ENCODE measurements at regions not wholly inside any gene's neighbourhood (a gene's known extent, or its start where the extent isn't known, plus 50 kb on each side); places are given as distances from the start of the nearest gene placed in this dataset.

DNA sequence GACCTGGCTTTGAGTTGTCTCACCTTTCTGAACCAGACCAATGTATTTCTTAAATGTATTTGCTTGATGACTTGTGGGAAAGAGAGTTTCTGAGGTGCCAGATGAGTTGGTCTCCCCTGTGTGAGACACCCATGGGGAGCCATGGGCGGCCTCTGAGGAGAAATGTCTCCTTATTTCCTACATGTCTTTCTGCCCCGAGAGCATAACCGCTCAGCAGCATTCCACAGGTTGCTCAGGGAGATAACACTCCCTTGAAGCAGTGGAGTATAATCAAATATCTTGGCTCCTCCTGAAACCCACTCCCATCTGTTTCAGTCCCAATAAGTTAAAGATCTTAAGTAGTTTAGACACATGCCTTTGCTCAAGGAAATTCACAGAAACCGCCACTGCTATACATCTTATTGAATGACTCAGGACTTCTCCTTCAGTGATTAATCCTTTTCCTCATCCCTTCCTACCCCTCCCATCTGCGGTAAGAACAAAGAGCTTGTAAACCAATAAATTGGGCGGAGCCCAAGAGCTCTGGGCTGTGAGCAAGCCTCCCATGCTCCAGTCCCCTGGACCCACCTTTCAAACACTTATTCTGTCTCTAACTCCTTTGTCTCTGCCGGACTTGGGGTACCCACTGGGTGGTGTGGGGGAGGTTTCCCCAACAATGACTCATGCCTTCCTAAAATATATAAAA is 285.5 kb upstream of the LRRTM4 start:
- DNase-seq (ENCODE audit: low read depth) = no peak
- in situ Hi-C loops (cut with HindIII; ENCODE audit: low sequenced_read_pairs) = no loop called here
- TF ChIP-seq CTCF (IDR thresholded peaks at IDR 0.05; ENCODE audit: low read depth, low read length, missing control alignments) = no peak
- H3K4me3 ChIP-seq (ENCODE audit: low read depth, low read length) = no peak overlapping the region

DNA sequence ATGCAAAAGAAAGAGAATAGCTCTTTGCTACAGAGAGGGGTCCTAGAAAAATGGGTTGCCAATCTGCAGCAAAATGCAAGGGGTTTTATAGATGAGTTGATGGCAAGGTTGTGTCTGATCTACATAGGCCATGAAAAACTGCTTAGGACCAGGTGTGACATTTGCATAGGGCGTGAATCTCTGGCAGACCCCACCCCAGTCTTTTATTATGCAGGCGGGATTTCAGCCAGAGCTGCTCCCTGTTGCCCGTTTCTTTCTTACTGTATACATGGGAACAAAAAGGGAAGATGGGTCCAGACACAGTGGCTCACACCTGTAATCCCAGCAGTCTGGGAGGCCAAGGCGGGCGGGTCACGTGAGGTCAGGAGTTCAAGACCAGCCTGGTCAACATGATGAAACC is 286.4 kb upstream of the LRRTM4 start:
- TF ChIP-seq CTCF (IDR thresholded peaks at IDR 0.05; ENCODE audit: low read depth, low read length, missing control alignments) = no peak
- in situ Hi-C loops (cut with HindIII; ENCODE audit: low sequenced_read_pairs) = no loop called here
- no peak overlapping the region for H3K4me3 ChIP-seq (ENCODE audit: low read depth, low read length)
- DNase-seq (ENCODE audit: low read depth) = no peak

- no peak for TF ChIP-seq CTCF (IDR thresholded peaks at IDR 0.05; ENCODE audit: low read depth, low read length, missing control alignments)
- DNase-seq (ENCODE audit: low read depth) = no peak
- in situ Hi-C loops (cut with HindIII; ENCODE audit: low sequenced_read_pairs) = no loop called here
- no peak overlapping the region for H3K4me3 ChIP-seq (ENCODE audit: low read depth, low read length)
These were observed 291.4 kb upstream of the LRRTM4 start for GRCh38 chr2:77813599-77813998.

DNA sequence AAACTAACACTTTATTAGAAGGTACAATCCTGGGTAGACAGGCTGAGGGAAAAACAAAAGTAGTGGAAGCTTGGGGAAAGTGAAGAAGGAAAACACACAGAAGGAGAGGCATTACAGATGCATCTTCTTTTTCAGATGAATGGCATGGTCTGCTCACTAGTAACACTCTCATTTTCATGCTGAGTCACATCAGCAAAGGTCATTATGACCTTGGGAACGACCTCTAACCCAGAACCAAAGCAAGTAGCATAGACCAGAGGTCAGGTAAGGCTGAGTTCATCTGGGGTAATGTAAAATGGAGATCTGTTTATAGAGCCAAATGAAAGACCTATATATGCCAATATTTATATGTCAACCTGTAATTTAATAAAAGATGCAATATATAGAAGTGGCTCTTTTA is 294.4 kb upstream of the LRRTM4 start:
- H3K4me3 ChIP-seq (ENCODE audit: low read depth, low read length) = no peak overlapping the region
- TF ChIP-seq CTCF (IDR thresholded peaks at IDR 0.05; ENCODE audit: low read depth, low read length, missing control alignments) = no peak
- no peak for DNase-seq (ENCODE audit: low read depth)
- in situ Hi-C loops (cut with HindIII; ENCODE audit: low sequenced_read_pairs) = no loop called here

- in situ Hi-C loops (cut with HindIII; ENCODE audit: low sequenced_read_pairs) = no loop called here
- DNase-seq (ENCODE audit: low read depth) = no peak
- no peak overlapping the region for H3K4me3 ChIP-seq (ENCODE audit: low read depth, low read length)
- no peak for TF ChIP-seq CTCF (IDR thresholded peaks at IDR 0.05; ENCODE audit: low read depth, low read length, missing control alignments)
These were observed 296.0 kb upstream of the LRRTM4 start for GRCh38 chr2:77818186-77818585.

DNA sequence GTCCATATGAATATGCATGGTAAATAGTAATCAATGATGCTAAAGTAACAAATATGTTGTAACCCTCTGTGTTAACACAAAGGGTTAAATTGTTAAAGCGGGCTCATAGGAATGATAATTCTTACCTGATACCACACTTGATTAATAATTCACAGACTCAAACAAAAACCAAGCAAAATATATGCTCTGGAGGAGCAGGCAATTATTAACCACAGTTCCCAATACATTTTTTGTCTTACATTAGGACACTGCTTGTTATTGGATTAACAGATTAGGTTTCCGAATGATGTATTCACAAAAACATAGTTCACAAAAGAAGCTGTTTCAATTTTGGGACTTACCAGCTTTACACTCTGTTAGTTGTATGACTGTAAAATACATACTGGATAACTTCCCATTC is 300.9 kb upstream of the LRRTM4 start:
- TF ChIP-seq CTCF (IDR thresholded peaks at IDR 0.05; ENCODE audit: low read depth, low read length, missing control alignments) = no peak
- in situ Hi-C loops (cut with HindIII; ENCODE audit: low sequenced_read_pairs) = no loop called here
- no peak overlapping the region for H3K4me3 ChIP-seq (ENCODE audit: low read depth, low read length)
- no peak for DNase-seq (ENCODE audit: low read depth)
